ENCODE measurements at regions not wholly inside any gene's neighbourhood (a gene's known extent, or its start where the extent isn't known, plus 50 kb on each side); places are given as distances from the start of the nearest gene placed in this dataset.

GRCh38 chr3:135618123-135618522 is 347.4 kb upstream of the PPP2R3A start:
- H3K36me3 ChIP-seq (ENCODE audit: control insufficient read depth, insufficient read depth, low read length) = no peaks in the 10 kb centered on the region
- no peaks in the 10 kb centered on the region for H3K9me3 ChIP-seq (ENCODE audit: control insufficient read depth, insufficient read depth, low read depth, low read length)
- H2AFZ ChIP-seq (ENCODE audit: low read length) = no peak overlapping the region
- H3K27me3 ChIP-seq (ENCODE audit: control insufficient read depth, insufficient read depth, low read length) = no peaks in the 10 kb centered on the region
- no peak overlapping the region for H3K9ac ChIP-seq (ENCODE audit: insufficient read depth, low read length)
- no peak overlapping the region for H3K27ac ChIP-seq (ENCODE audit: insufficient read depth, low read length)
- no peak for DNase-seq (ENCODE audit: low read depth in 2 of 2)
- no peaks in the 10 kb centered on the region for H3K4me1 ChIP-seq (ENCODE audit: control insufficient read depth, extremely low read depth, insufficient read depth, low read length)
- no peaks in the 10 kb centered on the region for H4K20me1 ChIP-seq (ENCODE audit: control insufficient read depth, extremely low read depth, insufficient read depth, low read length)
- no peaks in the 10 kb centered on the region for H3K79me2 ChIP-seq (ENCODE audit: control insufficient read depth, insufficient read depth, low read length)
- H3K4me2 ChIP-seq (ENCODE audit: extremely low read depth, insufficient read depth, low read length) = no peak overlapping the region
- no peak for TF ChIP-seq EZH2 (IDR thresholded peaks at IDR 0.05; ENCODE audit: low read length, missing control alignments)
- no peak for TF ChIP-seq CTCF (conservative IDR thresholded peaks at IDR 0.05 in 1 of 2, IDR thresholded peaks at IDR 0.05 in 1 of 2; ENCODE audit: low read depth in 1 of 2, low read length in 2 of 2)
- H3K4me3 ChIP-seq (replicated peaks in 1 of 4; ENCODE audit: control extremely low read depth in 1 of 4, insufficient read depth in 1 of 4, low read depth in 3 of 4, low read length in 4 of 4) = no peak overlapping the region

GRCh38 chr3:135621184-135621920 is 344.2 kb upstream of the PPP2R3A start:
- no peak for TF ChIP-seq CTCF (conservative IDR thresholded peaks at IDR 0.05 in 1 of 2, IDR thresholded peaks at IDR 0.05 in 1 of 2; ENCODE audit: low read depth in 1 of 2, low read length in 2 of 2)
- no peak for TF ChIP-seq EZH2 (IDR thresholded peaks at IDR 0.05; ENCODE audit: low read length, missing control alignments)
- Histone ChIP-seq H3K9ac (ENCODE audit: insufficient read depth, low read length) (no peak overlapping the region), H3K27me3 (ENCODE audit: control insufficient read depth, insufficient read depth, low read length) (no peaks in the 10 kb centered on the region), H3K4me2 (ENCODE audit: extremely low read depth, insufficient read depth, low read length) (no peak overlapping the region), H3K9me3 (ENCODE audit: control insufficient read depth, insufficient read depth, low read depth, low read length) (no peaks in the 10 kb centered on the region), H3K4me3 (replicated peaks in 1 of 4; ENCODE audit: control extremely low read depth in 1 of 4, insufficient read depth in 1 of 4, low read depth in 3 of 4, low read length in 4 of 4) (no peak overlapping the region), H3K79me2 (ENCODE audit: control insufficient read depth, insufficient read depth, low read length) (no peaks in the 10 kb centered on the region), H3K36me3 (ENCODE audit: control insufficient read depth, insufficient read depth, low read length) (no peaks in the 10 kb centered on the region), H4K20me1 (ENCODE audit: control insufficient read depth, extremely low read depth, insufficient read depth, low read length) (no peaks in the 10 kb centered on the region), H2AFZ (ENCODE audit: low read length) (no peak overlapping the region), H3K27ac (ENCODE audit: insufficient read depth, low read length) (no peak overlapping the region), H3K4me1 (ENCODE audit: control insufficient read depth, extremely low read depth, insufficient read depth, low read length) (no peaks in the 10 kb centered on the region)
- no peak for DNase-seq (ENCODE audit: low read depth in 2 of 2)

DNA sequence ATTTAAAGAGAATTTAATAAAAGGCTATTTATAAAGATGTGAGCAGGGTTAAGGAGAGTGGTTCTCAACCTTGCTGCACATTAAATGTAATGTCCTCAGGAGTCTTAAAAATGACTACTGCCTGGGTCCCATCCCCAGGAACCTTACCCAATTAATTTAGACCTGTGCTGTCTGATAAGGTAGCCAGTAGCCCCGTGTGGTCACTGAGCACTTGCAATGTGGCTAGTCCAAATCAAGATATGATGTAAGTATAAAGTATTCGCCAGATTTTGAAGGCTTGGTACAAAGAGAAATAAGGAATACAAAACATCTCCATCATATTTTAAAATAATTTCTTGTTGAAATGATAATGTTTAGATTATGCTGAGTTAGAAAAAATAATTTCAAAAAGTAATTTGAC is 343.3 kb upstream of the PPP2R3A start:
- Histone ChIP-seq H3K9me3 (ENCODE audit: control insufficient read depth, insufficient read depth, low read depth, low read length) (no peaks in the 10 kb centered on the region), H3K4me1 (ENCODE audit: control insufficient read depth, extremely low read depth, insufficient read depth, low read length) (no peaks in the 10 kb centered on the region), H4K20me1 (ENCODE audit: control insufficient read depth, extremely low read depth, insufficient read depth, low read length) (no peaks in the 10 kb centered on the region), H3K9ac (ENCODE audit: insufficient read depth, low read length) (no peak overlapping the region), H3K27ac (ENCODE audit: insufficient read depth, low read length) (no peak overlapping the region), H3K4me2 (ENCODE audit: extremely low read depth, insufficient read depth, low read length) (no peak overlapping the region), H3K4me3 (replicated peaks in 1 of 4; ENCODE audit: control extremely low read depth in 1 of 4, insufficient read depth in 1 of 4, low read depth in 3 of 4, low read length in 4 of 4) (no peak overlapping the region), H3K36me3 (ENCODE audit: control insufficient read depth, insufficient read depth, low read length) (no peaks in the 10 kb centered on the region), H2AFZ (ENCODE audit: low read length) (no peak overlapping the region), H3K27me3 (ENCODE audit: control insufficient read depth, insufficient read depth, low read length) (no peaks in the 10 kb centered on the region), H3K79me2 (ENCODE audit: control insufficient read depth, insufficient read depth, low read length) (no peaks in the 10 kb centered on the region)
- no peak for DNase-seq (ENCODE audit: low read depth in 2 of 2)
- TF ChIP-seq EZH2 (IDR thresholded peaks at IDR 0.05; ENCODE audit: low read length, missing control alignments) (no peak), CTCF (conservative IDR thresholded peaks at IDR 0.05 in 1 of 2, IDR thresholded peaks at IDR 0.05 in 1 of 2; ENCODE audit: low read depth in 1 of 2, low read length in 2 of 2) (no peak)
